HG03342 (cell line): ENCODE measurements at regions not wholly inside any gene's neighbourhood (a gene's known extent, or its start where the extent isn't known, plus 50 kb on each side); places are given as distances from the start of the nearest gene placed in this dataset.

ENCODE experiments used
- ATAC-seq: cut with Tn5 transposase; IDR thresholded peaks from one replicate; pipeline ENCODE4 v1.9.1; 2021; ENCODE audit warnings: mild to moderate bottlenecking, moderate library complexity; ENCODE audit not compliant: unreplicated experiment

GRCh38 chr6:77403424-77403823 is 59.9 kb downstream of the HTR1B start:
- ATAC-seq: no peak

GRCh38 chr6:77401231-77401630 is 62.1 kb downstream of the HTR1B start:
- ATAC-seq: no peak

- ATAC-seq: no peak
Measured at GRCh38 chr6:77397561-77397960, 65.7 kb downstream of the HTR1B start.

- no peak for ATAC-seq
Measured at GRCh38 chr6:77389402-77389801, 73.9 kb downstream of the HTR1B start.

GRCh38 chr6:77383026-77383425 is 80.3 kb downstream of the HTR1B start:
- ATAC-seq: no peak

GRCh38 chr6:77373955-77374354 is 89.3 kb downstream of the HTR1B start:
- ATAC-seq: no peak

GRCh38 chr6:77371748-77372147 is 91.5 kb downstream of the HTR1B start:
- ATAC-seq: no peak

GRCh38 chr6:77368660-77369313 is 94.5 kb downstream of the HTR1B start:
- no peak for ATAC-seq

- no peak for ATAC-seq
Measured at GRCh38 chr6:77366798-77367197, 96.5 kb downstream of the HTR1B start.

- ATAC-seq: no peak
Measured at GRCh38 chr6:77363702-77364101, 99.6 kb downstream of the HTR1B start.

- ATAC-seq: no peak
Measured at GRCh38 chr6:77362055-77362454, 101.2 kb downstream of the HTR1B start.

GRCh38 chr6:77361018-77361417 is 102.3 kb downstream of the HTR1B start:
- ATAC-seq: no peak

- ATAC-seq: no peak
Measured at GRCh38 chr6:77356821-77357220, 106.5 kb downstream of the HTR1B start.

- no peak for ATAC-seq
Measured at GRCh38 chr6:77354581-77354980, 108.7 kb downstream of the HTR1B start.

- ATAC-seq: no peak
Measured at GRCh38 chr6:77353129-77353528, 110.2 kb downstream of the HTR1B start.

- ATAC-seq: no peak
Measured at GRCh38 chr6:77341058-77341986, 122.0 kb downstream of the HTR1B start.

GRCh38 chr6:77340331-77340730 is 123.0 kb downstream of the HTR1B start:
- ATAC-seq: no peak

GRCh38 chr6:77339926-77340325 is 123.4 kb downstream of the HTR1B start:
- no peak for ATAC-seq

- no peak for ATAC-seq
Measured at GRCh38 chr6:77337392-77337791, 125.9 kb downstream of the HTR1B start.

- ATAC-seq: no peak
Measured at GRCh38 chr6:77334093-77334492, 129.2 kb downstream of the HTR1B start.

- ATAC-seq: no peak
Measured at GRCh38 chr6:77332915-77333623, 130.2 kb downstream of the HTR1B start.

GRCh38 chr6:77326711-77327110 is 136.6 kb downstream of the HTR1B start:
- ATAC-seq: no peak
